ENCODE measurements at regions not wholly inside any gene's neighbourhood (a gene's known extent, or its start where the extent isn't known, plus 50 kb on each side); places are given as distances from the start of the nearest gene placed in this dataset.

GRCh38 chr9:19901586-19901985, 112.7 kb upstream of the SLC24A2 start:
- H3K36me3 ChIP-seq (ENCODE audit: control insufficient read depth, insufficient read depth, low read length), result no peaks in the 10 kb centered on the region
- H3K4me1 ChIP-seq (ENCODE audit: control insufficient read depth, insufficient read depth, low read length), result no peaks in the 10 kb centered on the region
- H3K23ac ChIP-seq (ENCODE audit: low read depth, low read length), result no peak overlapping the region
- no peak overlapping the region for H4K5ac ChIP-seq (ENCODE audit: low read depth, low read length)
- no peak overlapping the region for H3K27ac ChIP-seq (ENCODE audit: insufficient read depth, low read length)
- H3K4me3 ChIP-seq (ENCODE audit: insufficient read depth, low read depth, low read length), result no peak overlapping the region
- WGBS, 2 experiments (ENCODE audit: extremely low coverage in 2 of 2, insufficient read length in 1 of 2), result 40% methylated on average over 2 of the region's 3 CpGs; no CpG with 5 or more reads in 1 of the 2 experiments
- no peak overlapping the region for H2AK9ac ChIP-seq (replicated peaks; ENCODE audit: low read depth, low read length, poor library complexity)
- no peak overlapping the region for H3K14ac ChIP-seq (replicated peaks; ENCODE audit: low read depth, low read length)
- ChIA-PET CTCF (no interaction called here), POLR2A (ENCODE audit: unreplicated experiment) (no interaction called here)
- H3K27me3 ChIP-seq (ENCODE audit: control insufficient read depth, insufficient read depth, low read length), result no peaks in the 10 kb centered on the region
- H2BK20ac ChIP-seq (ENCODE audit: low read depth, low read length), result no peak overlapping the region
- H2BK5ac ChIP-seq (ENCODE audit: low read depth, low read length, poor library complexity, severe bottlenecking), result no peak overlapping the region
- H4K20me1 ChIP-seq (ENCODE audit: insufficient read depth, low read length), result no peaks in the 10 kb centered on the region
- no peak for TF ChIP-seq USF2 (IDR thresholded peaks at IDR 0.05; ENCODE audit: low read depth, low read length)
- no peak for TF ChIP-seq RAD21 (IDR thresholded peaks at IDR 0.05; ENCODE audit: low read length)
- no peak for TF ChIP-seq RCOR1 (IDR thresholded peaks at IDR 0.05; ENCODE audit: insufficient replicate concordance, low read length)
- no peak for TF ChIP-seq FOS (IDR thresholded peaks at IDR 0.05; ENCODE audit: low read depth, low read length)
- no peak for TF ChIP-seq BHLHE40 (IDR thresholded peaks at IDR 0.05; ENCODE audit: low read depth, low read length)
- TF ChIP-seq SMC3 (IDR thresholded peaks at IDR 0.05; ENCODE audit: low read depth, low read length), result no peak
- no peak for TF ChIP-seq CHD1 (IDR thresholded peaks at IDR 0.05; ENCODE audit: low read depth, low read length)
- no peak for TF ChIP-seq MXI1 (IDR thresholded peaks at IDR 0.05; ENCODE audit: borderline replicate concordance, low read depth, low read length)
- no peak for TF ChIP-seq MAFK (IDR thresholded peaks at IDR 0.05; ENCODE audit: low read depth, low read length)
- TF ChIP-seq ELK1 (IDR thresholded peaks at IDR 0.05; ENCODE audit: borderline replicate concordance, low read depth, low read length), result no peak
- TF ChIP-seq, protein P1, sequence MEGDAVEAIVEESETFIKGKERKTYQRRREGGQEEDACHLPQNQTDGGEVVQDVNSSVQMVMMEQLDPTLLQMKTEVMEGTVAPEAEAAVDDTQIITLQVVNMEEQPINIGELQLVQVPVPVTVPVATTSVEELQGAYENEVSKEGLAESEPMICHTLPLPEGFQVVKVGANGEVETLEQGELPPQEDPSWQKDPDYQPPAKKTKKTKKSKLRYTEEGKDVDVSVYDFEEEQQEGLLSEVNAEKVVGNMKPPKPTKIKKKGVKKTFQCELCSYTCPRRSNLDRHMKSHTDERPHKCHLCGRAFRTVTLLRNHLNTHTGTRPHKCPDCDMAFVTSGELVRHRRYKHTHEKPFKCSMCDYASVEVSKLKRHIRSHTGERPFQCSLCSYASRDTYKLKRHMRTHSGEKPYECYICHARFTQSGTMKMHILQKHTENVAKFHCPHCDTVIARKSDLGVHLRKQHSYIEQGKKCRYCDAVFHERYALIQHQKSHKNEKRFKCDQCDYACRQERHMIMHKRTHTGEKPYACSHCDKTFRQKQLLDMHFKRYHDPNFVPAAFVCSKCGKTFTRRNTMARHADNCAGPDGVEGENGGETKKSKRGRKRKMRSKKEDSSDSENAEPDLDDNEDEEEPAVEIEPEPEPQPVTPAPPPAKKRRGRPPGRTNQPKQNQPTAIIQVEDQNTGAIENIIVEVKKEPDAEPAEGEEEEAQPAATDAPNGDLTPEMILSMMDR (conservative IDR thresholded peaks at IDR 0.05; ENCODE audit: low read depth, low read length), result no peak
- no peak for TF ChIP-seq RFX5 (IDR thresholded peaks at IDR 0.05; ENCODE audit: low read depth, low read length)
- no peak for TF ChIP-seq MAZ (IDR thresholded peaks at IDR 0.05; ENCODE audit: borderline replicate concordance, low read depth, low read length)
- no peak for TF ChIP-seq NFE2L2 (IDR thresholded peaks at IDR 0.05; ENCODE audit: low read depth, low read length)
- no peak for TF ChIP-seq POLR2A (IDR thresholded peaks at IDR 0.05; ENCODE audit: low read depth, low read length)
- no peak for TF ChIP-seq CEBPB (IDR thresholded peaks at IDR 0.05; ENCODE audit: low read depth, low read length)
- H2AK5ac ChIP-seq (ENCODE audit: low read depth, low read length), result no peak overlapping the region
- no peak overlapping the region for H4K91ac ChIP-seq (ENCODE audit: insufficient read depth, low read depth, low read length)
- H2BK120ac ChIP-seq (ENCODE audit: low read depth, low read length), result no peak overlapping the region
- no TSS peak for BruUV-seq (replicated peaks)
- no peaks in the 10 kb centered on the region for H3K79me1 ChIP-seq (ENCODE audit: low read depth in 1 of 2, low read length in 2 of 2)
- H3K56ac ChIP-seq (ENCODE audit: extremely low read depth, insufficient read depth, low read length), result no peak overlapping the region
- no peak overlapping the region for H4K8ac ChIP-seq (ENCODE audit: low read depth in 2 of 2, low read length in 2 of 2)
- H3K9ac ChIP-seq (ENCODE audit: low read depth, low read length), result no peak overlapping the region
- no peak overlapping the region for H2BK15ac ChIP-seq (ENCODE audit: low read depth, low read length)
- H3K9me1 ChIP-seq (ENCODE audit: insufficient read depth, low read length), result no peaks in the 10 kb centered on the region
- H3K9me3 ChIP-seq (ENCODE audit: control insufficient read depth, insufficient read depth, low read length), result no peaks in the 10 kb centered on the region
- dilution Hi-C loops (cut with HindIII; ENCODE audit: low sequenced_read_pairs, unreplicated experiment) (no loop called here), intact Hi-C loops (cut with micrococcal nuclease) (no loop called here), in situ Hi-C loops (cut with MboI; ENCODE audit: low sequenced_read_pairs) (loop anchor here (25.0 kb wide), 1 partner anchor 414 kb away; no protein-coding TSS in a partner anchor)
- no peak overlapping the region for H3K4me2 ChIP-seq (ENCODE audit: low read depth, low read length)
- ATAC-seq (ENCODE audit: low read depth), result no peak
- no peak overlapping the region for H2AFZ ChIP-seq (replicated peaks; ENCODE audit: low read length, poor library complexity)
- H3K18ac ChIP-seq (ENCODE audit: low read depth, low read length), result no peak overlapping the region
- DNase-seq, result no peak
- H3K4ac ChIP-seq (ENCODE audit: low read depth, low read length), result no peak overlapping the region
